Fibroblast of pulmonary artery (primary cell): ENCODE measurements at regions not wholly inside any gene's neighbourhood (a gene's known extent, or its start where the extent isn't known, plus 50 kb on each side); places are given as distances from the start of the nearest gene placed in this dataset.

Experiments used
- DNase-seq: peaks from one replicate; pipeline ENCODE4 v3.0.0-alpha.2; 2010; ENCODE audit warnings: low read depth
- H3K4me3 ChIP-seq: replicated peaks from 2 replicates; pipeline ENCODE4 v1.5.1; 2011; ENCODE audit warnings: low read depth, mild to moderate bottlenecking, control low read depth, low read length, moderate library complexity
- TF ChIP-seq, protein P1 (sequence below): IDR thresholded peaks from 2 replicates; pipeline ENCODE4 v1.5.1; 2011; ENCODE audit warnings: mild to moderate bottlenecking, control low read depth, low read length, inconsistent platforms; ENCODE audit errors: missing control alignments

DNA sequence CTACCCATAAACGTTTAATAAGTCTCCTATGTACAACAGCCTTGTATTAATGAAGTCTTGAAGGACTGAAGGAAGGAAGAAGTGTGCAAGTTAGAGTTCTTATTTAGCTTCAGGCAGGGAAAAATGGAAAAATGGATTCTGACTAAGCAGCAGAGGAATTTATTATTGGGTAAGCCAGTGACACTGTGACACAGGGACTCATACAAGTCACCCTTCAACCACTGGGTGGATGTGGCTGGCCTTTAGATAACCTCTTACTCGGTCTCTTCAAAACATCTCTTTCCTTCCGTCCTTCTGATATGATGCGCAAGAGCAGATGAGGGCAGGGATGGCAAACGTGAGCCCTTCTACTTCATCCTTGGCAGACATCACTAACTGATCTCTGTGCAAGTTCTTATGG lies 145.6 kb downstream of the DHX35 start:
- H3K4me3 ChIP-seq = no peak overlapping the region
- peak; percentile 15 for DNase-seq
- TF ChIP-seq, protein P1, sequence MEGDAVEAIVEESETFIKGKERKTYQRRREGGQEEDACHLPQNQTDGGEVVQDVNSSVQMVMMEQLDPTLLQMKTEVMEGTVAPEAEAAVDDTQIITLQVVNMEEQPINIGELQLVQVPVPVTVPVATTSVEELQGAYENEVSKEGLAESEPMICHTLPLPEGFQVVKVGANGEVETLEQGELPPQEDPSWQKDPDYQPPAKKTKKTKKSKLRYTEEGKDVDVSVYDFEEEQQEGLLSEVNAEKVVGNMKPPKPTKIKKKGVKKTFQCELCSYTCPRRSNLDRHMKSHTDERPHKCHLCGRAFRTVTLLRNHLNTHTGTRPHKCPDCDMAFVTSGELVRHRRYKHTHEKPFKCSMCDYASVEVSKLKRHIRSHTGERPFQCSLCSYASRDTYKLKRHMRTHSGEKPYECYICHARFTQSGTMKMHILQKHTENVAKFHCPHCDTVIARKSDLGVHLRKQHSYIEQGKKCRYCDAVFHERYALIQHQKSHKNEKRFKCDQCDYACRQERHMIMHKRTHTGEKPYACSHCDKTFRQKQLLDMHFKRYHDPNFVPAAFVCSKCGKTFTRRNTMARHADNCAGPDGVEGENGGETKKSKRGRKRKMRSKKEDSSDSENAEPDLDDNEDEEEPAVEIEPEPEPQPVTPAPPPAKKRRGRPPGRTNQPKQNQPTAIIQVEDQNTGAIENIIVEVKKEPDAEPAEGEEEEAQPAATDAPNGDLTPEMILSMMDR = no peak

DNA sequence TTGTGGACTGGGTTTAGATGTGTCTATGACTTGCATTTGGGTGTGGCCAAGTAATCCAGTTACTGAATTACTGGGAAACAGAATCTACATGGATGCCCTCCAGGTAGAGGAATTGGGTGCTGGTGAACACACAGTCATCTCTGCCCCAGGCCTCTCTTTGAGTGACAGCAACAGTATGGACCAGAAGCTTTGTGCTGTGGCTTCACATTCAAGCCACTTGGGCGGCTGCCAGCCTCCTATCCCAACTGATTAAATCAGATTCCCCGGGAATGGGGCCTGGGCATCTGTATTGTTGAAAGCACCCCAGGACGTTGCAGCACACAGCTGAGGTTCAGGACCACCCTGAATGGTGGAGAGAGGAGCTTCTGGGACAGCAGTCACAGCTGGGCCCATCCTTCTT lies 144.6 kb downstream of the DHX35 start:
- TF ChIP-seq, protein P1 = no peak
- no peak overlapping the region for H3K4me3 ChIP-seq
- no peak for DNase-seq

DNA sequence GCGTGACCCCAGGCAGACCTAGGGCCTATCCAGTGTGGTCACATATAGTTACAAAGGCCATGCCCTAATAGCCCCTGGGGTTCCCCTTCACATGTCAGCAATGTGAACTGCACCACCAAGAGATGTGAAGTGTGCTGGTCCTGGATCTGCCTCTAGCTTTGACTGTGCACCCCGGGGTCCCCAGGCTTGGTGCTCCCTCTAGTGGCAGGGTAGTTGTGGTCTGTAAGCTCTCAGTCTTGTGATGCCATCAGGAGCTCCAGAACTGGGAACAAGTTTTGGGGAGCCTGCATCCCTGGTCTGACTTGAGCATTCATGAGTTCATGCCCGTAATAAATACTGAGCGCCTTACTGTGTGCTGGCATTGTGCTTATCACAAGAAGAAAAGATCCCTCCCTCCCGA lies 143.4 kb downstream of the DHX35 start:
- no peak for DNase-seq
- no peak overlapping the region for H3K4me3 ChIP-seq
- TF ChIP-seq, protein P1 = no peak

DNA sequence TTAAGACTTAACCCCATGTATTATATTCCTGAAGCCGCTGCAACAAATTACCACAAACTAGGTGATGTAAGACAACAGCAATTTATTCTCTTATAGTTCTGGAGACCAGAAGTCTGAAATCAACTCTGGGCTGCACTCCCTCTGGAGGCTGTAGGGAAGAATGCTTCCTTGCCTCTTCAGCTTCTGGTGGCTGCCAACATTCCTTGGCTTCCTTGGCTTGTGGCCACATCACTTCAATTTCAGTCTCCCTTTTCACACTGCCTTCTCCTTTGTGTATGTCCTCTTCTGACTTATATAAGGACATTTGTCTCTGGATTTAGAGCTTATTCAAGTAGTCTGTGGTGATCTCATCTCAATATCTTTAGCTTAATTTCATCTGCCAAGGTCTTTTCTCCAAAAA lies 141.6 kb downstream of the DHX35 start:
- H3K4me3 ChIP-seq = no peak overlapping the region
- TF ChIP-seq, protein P1 = peak; percentile 10
- peak; percentile 10 for DNase-seq

DNA sequence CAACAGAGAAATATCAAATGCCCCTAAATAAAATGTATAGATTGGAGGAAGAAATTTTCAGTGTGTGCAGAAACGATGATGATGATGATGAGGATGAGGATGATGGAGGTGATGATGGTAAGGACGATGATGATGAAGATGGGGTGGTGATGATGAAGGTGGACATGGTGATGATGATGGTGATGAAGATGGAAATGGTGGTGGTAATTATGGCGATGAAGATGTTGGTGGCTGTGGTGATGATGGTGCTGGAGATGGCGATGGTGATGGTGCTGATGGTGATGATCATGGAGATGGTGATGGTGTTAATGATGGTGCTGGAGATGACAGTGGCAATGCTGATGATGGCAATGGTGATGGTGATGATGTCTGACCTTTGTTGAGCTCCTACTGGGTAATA lies 141.2 kb downstream of the DHX35 start:
- DNase-seq = no peak
- TF ChIP-seq, protein P1 = no peak
- H3K4me3 ChIP-seq = no peak overlapping the region

DNA sequence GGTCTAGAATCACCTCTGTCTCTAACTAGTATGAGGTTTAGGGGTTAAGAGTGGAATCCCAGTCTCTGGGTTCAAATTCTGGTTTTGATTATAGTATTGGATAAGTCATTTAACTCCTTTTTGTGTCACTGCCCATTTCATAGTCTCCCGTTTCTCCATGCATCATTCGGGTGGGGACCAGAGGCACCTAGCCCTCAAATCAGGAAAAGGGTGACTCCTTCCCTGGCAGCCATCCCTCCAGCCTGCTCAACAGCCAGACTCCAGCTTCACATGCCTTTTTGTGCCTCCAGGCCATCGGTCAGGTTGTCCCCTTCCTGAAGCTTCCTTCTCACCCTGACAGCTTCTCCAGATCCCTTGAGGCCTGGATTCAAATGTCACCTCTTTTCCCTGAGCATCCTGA lies 139.8 kb downstream of the DHX35 start:
- TF ChIP-seq, protein P1 = no peak
- DNase-seq = no peak
- no peak overlapping the region for H3K4me3 ChIP-seq

DNA sequence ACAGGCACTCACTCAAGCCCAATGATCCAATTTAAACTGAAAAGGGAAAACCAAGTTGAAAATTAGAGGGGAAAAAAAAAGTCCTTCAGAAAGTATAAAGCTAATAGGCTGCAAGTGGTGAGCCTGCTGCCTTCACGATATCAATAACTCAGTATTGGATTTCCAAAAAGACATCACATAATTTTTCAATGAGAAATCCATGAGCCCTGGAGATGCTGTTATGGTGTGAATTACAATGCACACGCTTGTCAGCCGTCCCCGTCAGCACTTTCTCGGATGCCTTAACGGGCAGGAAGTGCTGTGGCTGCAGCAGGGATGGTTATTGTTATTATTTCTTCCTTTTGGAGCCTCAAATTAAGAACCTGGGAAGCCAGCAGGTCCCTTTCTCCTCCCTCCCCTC lies 138.5 kb downstream of the DHX35 start:
- no peak for DNase-seq
- TF ChIP-seq, protein P1 = no peak
- no peak overlapping the region for H3K4me3 ChIP-seq
